HG02943 (cell line): ENCODE measurements at regions not wholly inside any gene's neighbourhood (a gene's known extent, or its start where the extent isn't known, plus 50 kb on each side); places are given as distances from the start of the nearest gene placed in this dataset.
"Not testable (repeated sequence)": the region's sequence is repeated elsewhere in the genome, so short reads cannot be mapped to it uniquely, and the experiment has no call there.

ENCODE experiments used
- ATAC-seq: cut with Tn5 transposase; IDR thresholded peaks from one replicate; pipeline ENCODE4 v1.9.1; 2021; ENCODE audit warnings: mild to moderate bottlenecking, low read depth, moderate library complexity; ENCODE audit not compliant: unreplicated experiment

- ATAC-seq: no peak
Measured at GRCh38 chr3:147661916-147662315, 252.8 kb downstream of the ZIC1 start.

- ATAC-seq: no peak
Measured at GRCh38 chr3:147662705-147663104, 253.5 kb downstream of the ZIC1 start.

GRCh38 chr3:147669077-147669476 lies 259.9 kb downstream of the ZIC1 start:
- ATAC-seq: no peak

- no peak for ATAC-seq
Measured at GRCh38 chr3:147672035-147672434, 262.9 kb downstream of the ZIC1 start.

GRCh38 chr3:147672436-147672835 lies 263.3 kb downstream of the ZIC1 start:
- no peak for ATAC-seq

- no peak for ATAC-seq
Measured at GRCh38 chr3:147675761-147676160, 266.6 kb downstream of the ZIC1 start.

GRCh38 chr3:147680837-147681483 lies 271.8 kb downstream of the ZIC1 start:
- no peak for ATAC-seq

- ATAC-seq: no peak
Measured at GRCh38 chr3:147688868-147689267, 279.7 kb downstream of the ZIC1 start.

- no peak for ATAC-seq
Measured at GRCh38 chr3:147699175-147699838, 290.1 kb downstream of the ZIC1 start.

GRCh38 chr3:147701195-147701594 lies 292.0 kb downstream of the ZIC1 start:
- no peak for ATAC-seq

- ATAC-seq: no peak
Measured at GRCh38 chr3:147702509-147702908, 293.3 kb downstream of the ZIC1 start.

GRCh38 chr3:147705651-147706051 lies 296.5 kb downstream of the ZIC1 start:
- no peak for ATAC-seq

- ATAC-seq: not testable (repeated sequence)
Measured at GRCh38 chr3:147710753-147711152, 301.6 kb downstream of the ZIC1 start.

GRCh38 chr3:147712357-147712756 lies 303.2 kb downstream of the ZIC1 start:
- no peak for ATAC-seq

GRCh38 chr3:147712758-147713157 lies 303.6 kb downstream of the ZIC1 start:
- ATAC-seq: not testable (repeated sequence)

- no peak for ATAC-seq
Measured at GRCh38 chr3:147713234-147714133, 304.3 kb downstream of the ZIC1 start.

- no peak for ATAC-seq
Measured at GRCh38 chr3:147729641-147730040, 320.5 kb downstream of the ZIC1 start.

GRCh38 chr3:147730284-147730683 lies 321.1 kb downstream of the ZIC1 start:
- ATAC-seq: no peak

GRCh38 chr3:147733217-147733616 lies 324.1 kb downstream of the ZIC1 start:
- ATAC-seq: no peak

GRCh38 chr3:147735616-147736015 lies 326.5 kb downstream of the ZIC1 start:
- no peak for ATAC-seq

- no peak for ATAC-seq
Measured at GRCh38 chr3:147736226-147736625, 327.1 kb downstream of the ZIC1 start.
